ENCODE measurements at regions not wholly inside any gene's neighbourhood (a gene's known extent, or its start where the extent isn't known, plus 50 kb on each side); places are given as distances from the start of the nearest gene placed in this dataset.

DNA sequence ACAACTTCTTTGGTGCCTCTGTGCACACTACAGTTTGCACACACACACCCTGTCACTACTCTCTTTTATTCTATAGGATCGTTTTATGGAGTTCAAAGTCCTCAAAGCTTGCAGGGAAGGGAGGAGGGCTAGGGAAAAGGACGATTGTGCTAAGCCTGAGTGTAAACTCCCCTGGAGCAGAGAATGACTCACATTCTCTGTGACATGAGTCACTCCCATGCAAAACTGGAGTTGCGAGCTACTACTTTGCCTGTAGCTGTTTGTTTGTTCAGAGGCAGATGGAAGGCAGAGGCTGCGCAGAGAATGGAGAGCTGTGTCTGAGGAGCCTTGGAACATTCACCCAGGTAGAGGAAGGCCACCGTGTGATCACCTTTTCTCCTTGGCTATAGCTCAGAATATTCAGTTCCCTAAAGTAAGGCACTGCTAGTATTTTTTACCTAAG is 80.5 kb upstream of the MBNL2 start:
- Histone ChIP-seq H3K9me3 (ENCODE audit: insufficient read depth, low read depth, low read length) (no peaks in the 10 kb centered on the region), H3K4me2 (ENCODE audit: low read length) (peak overlapping the region; percentile 75), H2AFZ (ENCODE audit: low read depth, low read length) (no peak overlapping the region), H3K4me3 (ENCODE audit: insufficient read depth, low read depth, low read length) (no peak overlapping the region), H3K4me1 (ENCODE audit: insufficient read depth, low read length) (peaks cover 12% of the 10 kb centered on the region), H3K36me3 (ENCODE audit: insufficient read depth, low read length) (no peaks in the 10 kb centered on the region), H3K27me3 (ENCODE audit: insufficient read depth, low read length) (no peaks in the 10 kb centered on the region), H3K9ac (ENCODE audit: low read length) (no peak overlapping the region), H3K79me2 (ENCODE audit: insufficient read depth, low read length) (no peaks in the 10 kb centered on the region), H4K20me1 (ENCODE audit: insufficient read depth, low read length) (no peaks in the 10 kb centered on the region), H3K27ac (ENCODE audit: low read depth, low read length) (no peak overlapping the region)
- H3K27ac Mint-ChIP-seq (ENCODE audit: unreplicated experiment): peak overlapping the region; percentile 36
- peak; percentile 85 for DNase-seq (ENCODE audit: low read depth)
- TF ChIP-seq, protein P1, sequence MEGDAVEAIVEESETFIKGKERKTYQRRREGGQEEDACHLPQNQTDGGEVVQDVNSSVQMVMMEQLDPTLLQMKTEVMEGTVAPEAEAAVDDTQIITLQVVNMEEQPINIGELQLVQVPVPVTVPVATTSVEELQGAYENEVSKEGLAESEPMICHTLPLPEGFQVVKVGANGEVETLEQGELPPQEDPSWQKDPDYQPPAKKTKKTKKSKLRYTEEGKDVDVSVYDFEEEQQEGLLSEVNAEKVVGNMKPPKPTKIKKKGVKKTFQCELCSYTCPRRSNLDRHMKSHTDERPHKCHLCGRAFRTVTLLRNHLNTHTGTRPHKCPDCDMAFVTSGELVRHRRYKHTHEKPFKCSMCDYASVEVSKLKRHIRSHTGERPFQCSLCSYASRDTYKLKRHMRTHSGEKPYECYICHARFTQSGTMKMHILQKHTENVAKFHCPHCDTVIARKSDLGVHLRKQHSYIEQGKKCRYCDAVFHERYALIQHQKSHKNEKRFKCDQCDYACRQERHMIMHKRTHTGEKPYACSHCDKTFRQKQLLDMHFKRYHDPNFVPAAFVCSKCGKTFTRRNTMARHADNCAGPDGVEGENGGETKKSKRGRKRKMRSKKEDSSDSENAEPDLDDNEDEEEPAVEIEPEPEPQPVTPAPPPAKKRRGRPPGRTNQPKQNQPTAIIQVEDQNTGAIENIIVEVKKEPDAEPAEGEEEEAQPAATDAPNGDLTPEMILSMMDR (IDR thresholded peaks at IDR 0.05; ENCODE audit: insufficient read depth, low read depth, low read length): no peak
- no peak for TF ChIP-seq EZH2 (IDR thresholded peaks at IDR 0.05; ENCODE audit: insufficient read depth, low read length)
- peak overlapping the region; percentile 67 for H3K4me3 Mint-ChIP-seq (ENCODE audit: unreplicated experiment)
- no peaks in the 10 kb centered on the region for H3K36me3 Mint-ChIP-seq (ENCODE audit: low read depth, unreplicated experiment)
- no peaks in the 10 kb centered on the region for H3K9me3 Mint-ChIP-seq (ENCODE audit: unreplicated experiment)
- H3K4me1 Mint-ChIP-seq (ENCODE audit: low read depth, unreplicated experiment): peaks cover 29% of the 10 kb centered on the region
- FAIRE-seq: peak; percentile 99
- no peaks in the 10 kb centered on the region for H3K27me3 Mint-ChIP-seq (ENCODE audit: low read depth, unreplicated experiment)

GRCh38 chr13:97142452-97142851 is 79.7 kb upstream of the MBNL2 start:
- FAIRE-seq (no peak), DNase-seq (ENCODE audit: low read depth) (no peak)
- Histone ChIP-seq H3K27ac (ENCODE audit: low read depth, low read length) (no peak overlapping the region), H2AFZ (ENCODE audit: low read depth, low read length) (no peak overlapping the region), H3K9ac (ENCODE audit: low read length) (no peak overlapping the region), H3K4me3 (ENCODE audit: insufficient read depth, low read depth, low read length) (no peak overlapping the region), H4K20me1 (ENCODE audit: insufficient read depth, low read length) (no peaks in the 10 kb centered on the region), H3K27me3 (ENCODE audit: insufficient read depth, low read length) (no peaks in the 10 kb centered on the region), H3K79me2 (ENCODE audit: insufficient read depth, low read length) (no peaks in the 10 kb centered on the region), H3K4me2 (ENCODE audit: low read length) (peak overlapping the region; percentile 29), H3K9me3 (ENCODE audit: insufficient read depth, low read depth, low read length) (no peaks in the 10 kb centered on the region), H3K4me1 (ENCODE audit: insufficient read depth, low read length) (peaks cover 12% of the 10 kb centered on the region), H3K36me3 (ENCODE audit: insufficient read depth, low read length) (no peaks in the 10 kb centered on the region)
- Mint-ChIP-seq H3K27me3 (ENCODE audit: low read depth, unreplicated experiment) (no peaks in the 10 kb centered on the region), H3K36me3 (ENCODE audit: low read depth, unreplicated experiment) (no peaks in the 10 kb centered on the region), H3K27ac (ENCODE audit: unreplicated experiment) (peak overlapping the region; percentile 74), H3K4me1 (ENCODE audit: low read depth, unreplicated experiment) (peaks cover 29% of the 10 kb centered on the region), H3K4me3 (ENCODE audit: unreplicated experiment) (peak overlapping the region; percentile 70), H3K9me3 (ENCODE audit: unreplicated experiment) (no peaks in the 10 kb centered on the region)
- TF ChIP-seq, protein P1 (IDR thresholded peaks at IDR 0.05; ENCODE audit: insufficient read depth, low read depth, low read length): no peak

DNA sequence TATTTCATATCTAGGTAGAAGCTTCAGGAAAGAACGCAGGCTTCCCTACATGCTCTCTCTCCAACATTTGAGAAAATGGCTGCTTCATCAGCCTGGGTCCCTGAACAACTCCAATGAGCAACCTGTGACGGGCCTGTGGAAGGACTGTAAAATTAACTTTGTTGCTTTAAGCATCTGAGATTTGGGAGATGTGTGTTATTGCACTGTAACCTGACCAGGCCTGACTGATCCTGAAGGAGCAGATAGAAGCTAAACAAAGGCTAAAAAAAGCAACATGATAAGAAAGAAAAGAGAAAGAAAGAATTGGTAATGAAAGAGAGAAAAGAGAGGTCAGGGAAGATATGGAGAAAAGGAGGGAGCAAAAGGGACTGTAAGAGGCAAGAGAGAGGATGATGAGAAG is 77.1 kb upstream of the MBNL2 start:
- no peak overlapping the region for H2AFZ ChIP-seq (ENCODE audit: low read depth, low read length)
- DNase-seq (ENCODE audit: low read depth) (no peak), FAIRE-seq (no peak)
- no peaks in the 10 kb centered on the region for H3K27me3 ChIP-seq (ENCODE audit: insufficient read depth, low read length)
- Mint-ChIP-seq H3K27me3 (ENCODE audit: low read depth, unreplicated experiment) (peaks cover under 1% of the 10 kb centered on the region), H3K4me3 (ENCODE audit: unreplicated experiment) (no peak overlapping the region), H3K36me3 (ENCODE audit: low read depth, unreplicated experiment) (no peaks in the 10 kb centered on the region), H3K4me1 (ENCODE audit: low read depth, unreplicated experiment) (peaks cover 26% of the 10 kb centered on the region), H3K9me3 (ENCODE audit: unreplicated experiment) (no peaks in the 10 kb centered on the region), H3K27ac (ENCODE audit: unreplicated experiment) (no peak overlapping the region)
- H4K20me1 ChIP-seq (ENCODE audit: insufficient read depth, low read length): no peaks in the 10 kb centered on the region
- no peak overlapping the region for H3K4me3 ChIP-seq (ENCODE audit: insufficient read depth, low read depth, low read length)
- TF ChIP-seq, protein P1 (IDR thresholded peaks at IDR 0.05; ENCODE audit: insufficient read depth, low read depth, low read length): no peak
- no peak for TF ChIP-seq EZH2 (IDR thresholded peaks at IDR 0.05; ENCODE audit: insufficient read depth, low read length)
- no peak overlapping the region for H3K9ac ChIP-seq (ENCODE audit: low read length)
- no peak overlapping the region for H3K4me2 ChIP-seq (ENCODE audit: low read length)
- no peak overlapping the region for H3K27ac ChIP-seq (ENCODE audit: low read depth, low read length)
- no peaks in the 10 kb centered on the region for H3K79me2 ChIP-seq (ENCODE audit: insufficient read depth, low read length)
- peaks cover 12% of the 10 kb centered on the region for H3K4me1 ChIP-seq (ENCODE audit: insufficient read depth, low read length)
- no peaks in the 10 kb centered on the region for H3K36me3 ChIP-seq (ENCODE audit: insufficient read depth, low read length)
- no peaks in the 10 kb centered on the region for H3K9me3 ChIP-seq (ENCODE audit: insufficient read depth, low read depth, low read length)

All from astrocyte (in vitro differentiated cells and primary cell).